ENCODE measurements at regions not wholly inside any gene's neighbourhood (a gene's known extent, or its start where the extent isn't known, plus 50 kb on each side); places are given as distances from the start of the nearest gene placed in this dataset.

DNA sequence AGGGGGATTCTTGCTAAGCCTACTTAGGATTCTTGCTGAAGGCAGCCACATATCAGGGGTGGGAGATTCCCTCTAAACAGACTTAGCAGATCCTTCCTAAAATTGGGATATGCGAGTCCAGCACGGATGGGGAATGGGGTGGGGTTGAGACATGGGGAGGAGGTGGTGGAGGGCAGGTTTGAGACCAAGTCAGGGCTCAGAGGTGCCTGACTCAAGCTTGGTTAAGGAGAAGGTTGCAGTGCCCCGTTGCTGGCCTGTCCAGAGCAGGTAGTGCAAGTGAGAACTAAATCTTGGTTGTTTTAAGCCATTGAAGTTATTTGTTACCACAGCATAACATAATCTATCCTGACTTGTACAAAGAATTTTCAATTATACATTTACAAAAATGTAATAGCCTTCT is 359.7 kb downstream of the AACS start:
- peaks cover 6% of the 10 kb centered on the region for H3K27me3 Mint-ChIP-seq
- ATAC-seq (no peak), DNase-seq (no peak)
- no peak overlapping the region for H3K4me3 Mint-ChIP-seq
- H3K27ac Mint-ChIP-seq, result peak overlapping the region in 1 of 2 donors; percentile 7
- H3K4me1 Mint-ChIP-seq, result no peaks in the 10 kb centered on the region
- peaks cover 20 to 21% of the 10 kb centered on the region in 2 donors for H3K9me3 Mint-ChIP-seq

DNA sequence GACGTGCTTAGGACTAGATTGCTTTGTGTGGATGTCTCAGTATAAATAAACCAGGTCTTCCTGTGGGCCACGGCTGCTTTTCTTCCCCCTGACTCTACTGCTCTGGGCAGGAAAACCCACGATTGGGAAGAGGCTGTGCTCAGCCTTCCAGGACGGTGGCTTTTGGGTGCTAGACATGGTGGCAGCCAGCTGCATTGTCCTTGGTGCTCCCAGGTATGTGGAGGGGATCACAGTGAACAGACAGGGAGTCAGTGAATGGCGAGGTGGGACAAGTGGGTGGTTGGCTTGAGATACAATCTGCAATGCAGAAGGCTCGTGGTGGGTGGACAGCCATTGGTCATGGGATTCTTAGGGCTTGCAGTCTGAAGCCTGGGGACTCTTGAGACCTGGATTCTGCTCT is 366.3 kb downstream of the AACS start:
- no peak for ATAC-seq
- H3K9me3 Mint-ChIP-seq, result peaks cover 6 to 20% of the 10 kb centered on the region in 2 donors
- H3K4me1 Mint-ChIP-seq, result no peaks in the 10 kb centered on the region
- DNase-seq, result no peak
- peaks cover 9% of the 10 kb centered on the region for H3K27me3 Mint-ChIP-seq
- H3K27ac Mint-ChIP-seq, result no peak overlapping the region
- no peak overlapping the region for H3K4me3 Mint-ChIP-seq

DNA sequence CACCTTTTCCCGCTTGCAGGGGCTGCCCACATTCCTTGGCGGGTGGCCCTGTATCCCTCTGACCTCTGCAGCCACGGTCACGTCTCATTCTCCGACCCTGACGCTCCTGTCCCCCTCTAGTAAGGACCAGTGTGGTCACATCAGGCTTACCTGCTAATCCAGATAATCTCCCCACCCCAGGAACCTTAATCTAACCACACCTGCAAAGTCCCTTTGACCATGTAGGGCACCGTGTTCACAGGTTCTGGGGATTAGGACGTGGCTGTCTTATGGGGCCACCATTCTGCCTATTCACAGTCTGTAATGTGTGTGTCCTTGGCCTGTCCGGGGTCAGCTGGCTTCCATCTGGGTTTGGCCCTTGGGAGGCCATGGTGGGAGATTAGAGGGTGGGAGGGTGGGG is 368.9 kb downstream of the AACS start:
- no peaks in the 10 kb centered on the region for H3K4me1 Mint-ChIP-seq
- peaks cover 9% of the 10 kb centered on the region for H3K27me3 Mint-ChIP-seq
- H3K9me3 Mint-ChIP-seq, result peaks cover 6 to 20% of the 10 kb centered on the region in 2 donors
- no peak overlapping the region for H3K27ac Mint-ChIP-seq
- no peak for DNase-seq
- ATAC-seq, result no peak
- H3K4me3 Mint-ChIP-seq, result no peak overlapping the region

DNA sequence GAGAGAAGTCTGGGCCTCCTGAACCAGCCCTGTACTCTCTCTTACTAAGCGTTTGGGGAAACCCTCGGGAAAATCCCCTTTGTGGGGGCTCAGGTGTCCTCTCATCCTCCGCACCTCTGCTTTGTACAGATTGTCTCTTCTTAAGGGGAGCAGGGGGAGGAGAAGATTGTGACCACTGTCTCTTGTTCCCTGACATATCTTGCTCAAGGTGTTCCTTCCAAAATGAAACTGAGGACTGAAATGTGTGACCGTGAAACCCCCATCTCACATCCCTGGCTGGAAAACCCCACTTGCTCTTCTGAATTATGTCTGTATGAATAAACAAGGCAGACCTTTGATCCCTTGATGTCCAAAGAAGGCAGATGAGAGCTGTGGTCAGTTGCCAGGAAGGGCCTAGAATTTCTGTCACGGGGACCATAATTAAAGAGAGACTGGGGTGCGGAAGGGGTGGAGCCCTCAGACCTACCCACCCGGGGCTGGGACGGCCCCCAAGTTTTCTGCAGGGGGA is 369.8 kb downstream of the AACS start:
- DNase-seq, result no peak
- peak; percentile 18 for ATAC-seq
- H3K4me3 Mint-ChIP-seq, result no peak overlapping the region
- H3K27ac Mint-ChIP-seq, result peak overlapping the region in 1 of 2 donors; percentile 88
- peaks cover 9% of the 10 kb centered on the region for H3K27me3 Mint-ChIP-seq
- no peaks in the 10 kb centered on the region for H3K4me1 Mint-ChIP-seq
- peaks cover 6 to 20% of the 10 kb centered on the region in 2 donors for H3K9me3 Mint-ChIP-seq

DNA sequence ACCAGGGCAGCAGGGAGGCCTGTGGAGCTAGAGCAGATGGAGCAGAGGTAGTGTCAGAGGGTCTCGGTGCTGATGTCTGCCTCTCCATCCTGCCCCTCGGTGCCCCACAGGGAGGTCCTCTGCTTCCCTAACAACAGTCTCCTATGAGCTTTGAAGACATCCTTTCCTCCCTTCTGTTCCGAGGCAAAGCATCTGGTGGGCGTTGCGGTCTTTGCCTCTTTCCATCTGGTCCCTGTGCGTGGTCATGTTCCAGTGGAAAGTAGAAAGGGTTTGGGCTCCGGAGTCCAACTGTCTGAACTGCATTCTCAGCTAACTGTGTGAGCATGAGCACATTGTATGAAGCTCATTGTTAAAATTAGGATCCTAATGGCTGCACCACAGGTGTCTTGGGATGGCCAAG is 370.6 kb downstream of the AACS start:
- DNase-seq (no peak), ATAC-seq (no peak)
- H3K27ac Mint-ChIP-seq, result no peak overlapping the region
- peaks cover 6 to 20% of the 10 kb centered on the region in 2 donors for H3K9me3 Mint-ChIP-seq
- no peaks in the 10 kb centered on the region for H3K4me1 Mint-ChIP-seq
- no peak overlapping the region for H3K4me3 Mint-ChIP-seq
- H3K27me3 Mint-ChIP-seq, result peaks cover 2% of the 10 kb centered on the region

DNA sequence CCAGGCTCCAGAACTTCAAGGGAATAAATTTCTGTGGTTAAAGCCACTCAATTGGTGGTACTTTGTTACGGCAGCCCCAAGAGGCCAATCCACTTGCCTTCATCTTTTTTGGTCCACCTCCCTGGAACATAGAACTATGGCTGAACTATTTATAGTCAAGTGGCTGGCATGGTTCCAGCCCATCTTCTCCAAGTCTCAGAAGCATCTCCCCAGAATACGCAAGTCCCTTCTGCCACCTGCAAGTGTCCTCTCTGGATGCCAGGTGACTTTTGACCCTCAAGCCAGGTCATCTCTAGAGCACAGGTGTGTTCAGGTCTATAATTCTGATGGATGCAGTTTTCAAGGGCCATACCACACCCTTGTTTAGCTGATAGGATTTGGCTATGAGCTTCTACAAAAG is 371.5 kb downstream of the AACS start:
- Mint-ChIP-seq H3K27ac (no peak overlapping the region), H3K27me3 (no peaks in the 10 kb centered on the region)

DNA sequence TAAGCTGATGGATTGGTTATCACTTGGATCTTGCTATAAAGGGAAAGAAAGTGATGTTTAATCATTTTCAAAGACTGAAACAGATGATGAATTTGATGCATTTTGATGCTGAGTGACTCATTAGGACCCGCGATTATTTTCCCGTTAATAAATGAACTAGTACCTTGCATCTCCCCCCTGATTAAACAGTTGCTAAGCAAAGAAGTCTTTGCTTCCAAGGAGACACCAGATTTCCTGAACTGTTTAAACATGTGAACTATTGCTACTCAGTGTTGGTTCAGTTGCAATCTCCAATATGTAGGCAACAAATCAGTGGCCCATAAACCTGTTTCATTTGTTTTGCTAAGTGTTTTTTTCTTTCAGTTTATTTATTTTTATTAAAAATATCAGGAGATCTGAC is 375.2 kb downstream of the AACS start:
- peaks cover 0 to 6% of the 10 kb centered on the region in 2 donors for H3K9me3 Mint-ChIP-seq
- ATAC-seq (no peak), DNase-seq (no peak)
- no peak overlapping the region for H3K27ac Mint-ChIP-seq
- no peak overlapping the region for H3K4me3 Mint-ChIP-seq
- H3K27me3 Mint-ChIP-seq, result peaks cover 7% of the 10 kb centered on the region
- no peaks in the 10 kb centered on the region for H3K4me1 Mint-ChIP-seq

More for the DNA sequence above, 371.5 kb downstream of the AACS start:
- H3K4me1 Mint-ChIP-seq, result no peaks in the 10 kb centered on the region
- DNase-seq, result no peak
- H3K4me3 Mint-ChIP-seq, result no peak overlapping the region
- H3K9me3 Mint-ChIP-seq, result peaks cover 6 to 20% of the 10 kb centered on the region in 2 donors
- no peak for ATAC-seq

DNA sequence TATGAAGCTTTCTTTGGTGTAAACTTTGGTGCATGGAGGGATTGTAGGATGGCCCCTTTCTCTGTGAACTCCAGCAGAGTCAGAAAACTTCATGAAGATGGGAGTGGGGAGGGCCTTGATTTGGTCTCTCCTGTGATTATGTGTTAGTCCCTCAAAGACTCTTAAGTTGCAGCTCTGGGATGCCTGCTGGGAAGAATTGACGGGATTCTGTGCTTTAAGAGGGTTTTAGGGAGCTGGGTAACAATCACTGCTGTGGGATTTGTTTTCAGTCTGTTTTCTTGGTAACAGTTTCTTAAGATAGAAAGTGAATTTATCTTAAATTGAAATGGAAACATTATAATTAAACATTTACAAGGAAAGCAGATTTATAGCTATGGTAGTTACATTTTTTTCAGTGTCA is 378.1 kb downstream of the AACS start:
- Mint-ChIP-seq H3K27ac (no peak overlapping the region), H3K9me3 (no peaks in the 10 kb centered on the region), H3K27me3 (peaks cover 7% of the 10 kb centered on the region), H3K4me3 (no peak overlapping the region), H3K4me1 (no peaks in the 10 kb centered on the region)
- no peak for ATAC-seq
- DNase-seq, result no peak

DNA sequence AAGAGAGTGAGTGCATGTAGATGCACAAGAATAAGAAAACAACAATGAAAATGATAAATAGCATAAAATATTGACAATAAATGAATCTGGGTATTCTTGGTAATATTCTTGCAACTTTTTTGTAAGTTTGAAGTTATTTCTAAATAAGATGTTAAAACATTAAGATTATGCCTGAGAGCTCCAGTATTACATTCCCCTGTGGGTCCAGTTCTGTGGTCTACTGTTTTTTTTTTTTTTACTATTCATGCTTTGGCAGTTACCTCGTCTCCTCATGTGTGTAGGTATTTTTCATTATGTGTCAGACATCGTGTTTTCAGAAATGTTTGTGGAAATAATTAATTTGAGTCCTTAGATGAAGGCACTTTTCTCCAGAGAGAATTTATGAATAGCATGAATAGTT is 386.2 kb downstream of the AACS start:
- Mint-ChIP-seq H3K9me3 (peaks cover 19 to 26% of the 10 kb centered on the region in 2 donors), H3K4me3 (no peak overlapping the region), H3K27ac (no peak overlapping the region), H3K4me1 (no peaks in the 10 kb centered on the region), H3K27me3 (no peaks in the 10 kb centered on the region)
- DNase-seq, result no peak
- no peak for ATAC-seq

DNA sequence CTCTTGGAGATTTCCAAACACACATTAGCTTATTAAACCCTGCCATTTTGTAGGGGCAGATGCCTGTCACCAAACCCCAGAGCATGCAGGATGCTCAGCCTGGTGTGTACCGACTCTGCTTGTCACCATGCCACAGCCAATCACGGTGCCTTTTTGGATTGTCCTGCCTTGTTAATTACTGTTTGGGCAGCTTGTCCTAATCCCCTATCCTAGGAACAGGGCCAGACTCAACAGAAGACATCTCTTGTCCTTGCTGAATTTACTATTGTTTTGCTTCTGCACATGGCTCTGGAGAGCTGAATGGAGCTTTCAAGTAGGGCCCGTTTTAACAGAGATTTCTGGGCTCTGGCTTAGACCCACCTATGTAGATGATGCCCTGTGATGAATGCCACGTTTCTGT is 388.5 kb downstream of the AACS start:
- Mint-ChIP-seq H3K4me1 (no peaks in the 10 kb centered on the region), H3K9me3 (peaks cover 19 to 26% of the 10 kb centered on the region in 2 donors), H3K4me3 (no peak overlapping the region), H3K27me3 (peaks cover 12% of the 10 kb centered on the region), H3K27ac (no peak overlapping the region)
- DNase-seq (no peak), ATAC-seq (no peak)

DNA sequence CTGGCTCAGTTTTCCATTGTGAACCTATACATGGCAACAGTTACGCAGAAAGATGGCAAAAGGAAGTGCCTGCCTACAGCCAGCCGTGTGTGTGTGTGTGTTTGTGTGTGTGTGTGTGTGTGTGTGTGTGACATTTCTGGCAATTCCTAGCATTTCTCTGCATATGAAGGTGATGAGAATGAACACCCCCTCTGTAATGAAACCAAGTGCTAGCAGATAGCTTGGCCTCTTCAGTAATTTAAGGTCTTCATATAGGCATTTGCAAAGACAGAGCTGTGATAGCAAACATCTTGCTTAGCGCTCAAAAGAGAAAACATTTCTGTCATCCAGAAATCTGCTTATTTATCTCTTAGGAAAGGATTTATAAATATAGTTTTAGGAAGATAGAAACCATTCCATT is 389.1 kb downstream of the AACS start:
- Mint-ChIP-seq H3K4me1 (no peaks in the 10 kb centered on the region), H3K9me3 (peaks cover 18 to 24% of the 10 kb centered on the region in 2 donors), H3K27me3 (peaks cover 12% of the 10 kb centered on the region), H3K27ac (no peak overlapping the region), H3K4me3 (no peak overlapping the region)
- DNase-seq, result no peak
- no peak for ATAC-seq

DNA sequence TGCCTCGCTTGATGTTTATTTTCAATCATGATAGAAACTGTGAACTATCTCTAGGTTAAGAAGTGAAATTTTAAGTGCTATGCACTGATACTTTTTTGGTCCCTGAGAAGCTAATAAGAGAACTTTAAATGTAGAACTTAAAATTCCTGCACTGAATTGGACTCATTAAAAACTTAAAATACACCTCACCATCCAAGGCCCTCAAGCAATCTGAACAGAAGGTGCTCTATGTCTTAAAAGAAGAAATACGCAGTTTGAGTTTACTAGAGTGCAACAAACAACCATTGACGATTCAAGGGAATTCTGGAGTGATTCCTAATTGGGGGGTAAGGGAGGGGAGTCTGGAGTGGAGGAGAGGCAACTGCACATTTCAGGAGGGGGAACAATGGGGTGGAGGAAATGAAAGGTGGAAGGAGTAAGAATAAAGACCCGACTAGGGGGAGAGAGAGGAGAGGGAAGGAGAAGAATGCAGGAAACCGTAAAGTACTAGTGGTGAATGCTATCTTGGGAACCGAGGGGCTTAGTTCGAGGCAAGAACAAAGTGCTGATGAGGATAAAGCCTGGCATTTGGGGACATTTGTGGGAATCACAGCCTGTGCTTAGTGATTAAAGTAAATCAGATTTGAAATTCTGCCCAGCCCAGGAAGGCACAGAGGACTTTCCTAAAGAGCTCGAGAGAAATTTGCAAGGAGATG is 389.7 kb downstream of the AACS start:
- Mint-ChIP-seq H3K9me3 (peaks cover 12 to 18% of the 10 kb centered on the region in 2 donors), H3K27ac (no peak overlapping the region), H3K4me3 (no peak overlapping the region), H3K27me3 (peaks cover 12% of the 10 kb centered on the region), H3K4me1 (no peaks in the 10 kb centered on the region)
- DNase-seq, result no peak
- no peak for ATAC-seq

DNA sequence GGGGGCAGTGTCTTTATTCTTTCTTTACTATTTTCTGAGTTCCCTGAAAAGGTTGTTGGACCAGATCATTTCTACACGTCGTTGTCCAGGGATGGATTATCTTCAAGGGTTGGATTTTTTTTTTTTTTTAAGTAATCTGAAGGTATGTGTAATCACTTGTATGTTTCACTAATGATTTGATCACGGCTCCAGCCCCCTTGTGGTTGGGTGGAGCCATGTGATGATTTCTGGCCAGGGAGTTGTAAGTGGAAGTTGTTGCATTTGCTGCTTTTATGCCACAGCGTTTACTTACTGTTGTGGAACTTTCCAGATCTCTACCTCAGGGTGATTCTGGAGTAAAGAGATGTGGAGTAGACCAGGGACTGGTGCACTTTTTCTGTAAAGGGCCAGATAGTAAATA is 390.3 kb downstream of the AACS start:
- Mint-ChIP-seq H3K27ac (no peak overlapping the region), H3K9me3 (peaks cover 12 to 13% of the 10 kb centered on the region in 2 donors), H3K4me3 (no peak overlapping the region), H3K4me1 (no peaks in the 10 kb centered on the region), H3K27me3 (peaks cover 12% of the 10 kb centered on the region)
- DNase-seq, result no peak
- no peak for ATAC-seq

DNA sequence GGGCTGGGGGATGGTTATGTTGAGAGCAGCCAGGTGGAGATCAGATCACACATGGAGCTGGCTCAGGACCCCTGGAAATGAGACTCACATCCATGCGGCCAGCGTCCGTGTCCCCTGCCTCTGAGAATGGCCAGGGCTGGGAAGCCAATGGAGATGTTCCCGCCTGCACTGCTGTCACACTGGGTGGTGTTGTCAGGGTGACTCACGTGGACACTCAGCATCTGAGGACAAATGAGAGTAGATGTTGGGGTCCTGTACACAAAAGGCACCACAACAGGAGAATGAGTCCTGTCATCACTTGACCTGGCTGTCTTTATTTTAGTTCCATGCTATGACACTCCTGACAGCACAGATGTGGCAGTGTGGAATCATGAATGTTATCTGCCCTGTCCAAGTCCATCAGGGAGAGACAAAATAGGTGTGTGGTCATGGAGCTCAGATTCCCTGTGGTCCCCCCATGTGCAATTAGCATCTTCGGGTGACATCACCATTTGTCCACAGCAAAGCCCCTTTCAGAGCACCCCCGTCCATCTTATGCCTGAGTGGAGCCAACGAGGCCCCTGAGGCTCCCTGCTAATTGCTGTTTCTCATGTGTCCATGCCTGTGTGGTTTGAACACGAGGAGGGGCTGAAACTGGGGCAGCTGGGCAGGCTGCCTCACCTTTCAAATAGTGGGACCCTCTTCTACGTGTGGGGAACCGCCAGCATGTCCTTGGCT is 393.5 kb downstream of the AACS start:
- H3K9me3 Mint-ChIP-seq, result no peaks in the 10 kb centered on the region
- ATAC-seq (no peak), DNase-seq (no peak)
- peaks cover 12% of the 10 kb centered on the region for H3K27me3 Mint-ChIP-seq
- no peak overlapping the region for H3K4me3 Mint-ChIP-seq
- no peak overlapping the region for H3K27ac Mint-ChIP-seq
- H3K4me1 Mint-ChIP-seq, result no peaks in the 10 kb centered on the region

DNA sequence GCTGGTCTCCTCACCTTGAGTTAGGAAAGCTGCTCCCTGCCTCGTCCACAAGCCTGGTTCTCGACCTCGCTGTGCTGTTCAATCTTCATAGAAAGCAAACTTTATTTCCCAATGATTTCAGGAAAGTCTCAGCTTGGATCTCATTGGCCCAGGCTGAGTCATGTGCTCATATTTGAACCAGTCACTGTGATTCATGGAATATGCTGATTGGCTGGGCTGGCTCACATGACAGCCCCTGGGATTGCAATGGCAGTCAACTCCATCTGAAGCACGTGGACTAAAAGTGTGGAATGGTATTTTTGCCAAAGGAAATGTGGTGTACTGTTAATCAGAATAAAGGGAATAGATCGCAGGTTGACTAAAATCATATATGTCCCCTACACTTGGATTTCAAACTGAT is 396.6 kb downstream of the AACS start:
- Mint-ChIP-seq H3K27me3 (peaks cover 8% of the 10 kb centered on the region), H3K4me1 (no peaks in the 10 kb centered on the region), H3K27ac (no peak overlapping the region), H3K4me3 (no peak overlapping the region), H3K9me3 (no peaks in the 10 kb centered on the region)
- no peak for DNase-seq
- no peak for ATAC-seq

DNA sequence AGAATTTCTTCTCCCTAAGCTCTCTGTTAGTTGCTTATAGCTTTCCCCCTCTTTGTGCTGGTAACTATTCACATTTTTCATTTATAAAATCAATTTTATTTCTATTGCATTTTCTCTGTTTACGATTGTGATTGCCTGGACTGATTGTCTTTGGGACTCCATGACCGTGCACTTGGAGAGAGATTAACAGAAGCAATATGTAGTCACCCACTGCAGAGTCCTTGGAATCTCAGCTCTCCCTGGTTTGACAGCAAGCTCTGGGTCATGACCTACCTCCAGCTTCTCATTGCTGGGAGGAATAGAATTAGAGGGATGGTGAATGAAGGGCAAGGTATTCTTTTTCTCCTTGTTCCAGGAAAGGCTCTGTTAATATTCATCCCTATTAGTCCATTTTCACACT is 398.2 kb downstream of the AACS start:
- Mint-ChIP-seq H3K27ac (no peak overlapping the region), H3K9me3 (no peaks in the 10 kb centered on the region), H3K4me3 (no peak overlapping the region), H3K4me1 (no peaks in the 10 kb centered on the region), H3K27me3 (no peaks in the 10 kb centered on the region)
- ATAC-seq, result no peak
- DNase-seq, result no peak
